KMS-11 (cell line): ENCODE measurements at regions not wholly inside any gene's neighbourhood (a gene's known extent, or its start where the extent isn't known, plus 50 kb on each side); places are given as distances from the start of the nearest gene placed in this dataset.

Source experiments
- H2AFZ ChIP-seq: fragments of 200-600 bp; sonication (generic); 2 replicates; pipeline ENCODE4 v1.6.1; 2016; ENCODE audit warnings: antibody characterized with exemption, mixed run types, low read depth
- H3K27ac ChIP-seq: fragments of 200-600 bp; sonication (generic); 2 replicates; pipeline ENCODE4 v1.6.1; 2016; ENCODE audit warnings: mild to moderate bottlenecking, mixed run types
- H3K27me3 ChIP-seq: fragments of 200-600 bp; sonication (generic); 2 replicates; pipeline ENCODE4 v1.6.1; 2017; ENCODE audit warnings: mild to moderate bottlenecking, low read depth, mixed run types, moderate library complexity; ENCODE audit not compliant: insufficient read depth
- H3K36me3 ChIP-seq: fragments of 200-600 bp; sonication (generic); 2 replicates; pipeline ENCODE4 v1.6.1; 2017; ENCODE audit warnings: mild to moderate bottlenecking, mixed run types; ENCODE audit not compliant: insufficient read depth
- H3K4me1 ChIP-seq: fragments of 200-600 bp; sonication (generic); 2 replicates; pipeline ENCODE4 v1.6.1; 2016; ENCODE audit warnings: mild to moderate bottlenecking, low read depth, mixed run types; ENCODE audit not compliant: poor library complexity, severe bottlenecking
- H3K4me2 ChIP-seq: fragments of 200-600 bp; sonication (generic); 2 replicates; pipeline ENCODE4 v1.7.0; 2016; ENCODE audit warnings: mild to moderate bottlenecking, mixed run types
- H3K4me3 ChIP-seq: fragments of 200-600 bp; sonication (generic); IDR thresholded peaks from 2 replicates; pipeline ENCODE4 v1.6.1; 2017; ENCODE audit warnings: low read depth, low read length, mixed read lengths; ENCODE audit not compliant: insufficient read depth
- H3K79me2 ChIP-seq: fragments of 200-600 bp; sonication (generic); 2 replicates; pipeline ENCODE4 v1.6.1; 2016; ENCODE audit warnings: low read depth, mixed run types; ENCODE audit not compliant: insufficient read depth
- H3K9ac ChIP-seq: fragments of 200-600 bp; sonication (generic); 2 replicates; pipeline ENCODE4 v1.6.1; 2016; ENCODE audit warnings: mild to moderate bottlenecking, mixed run types
- H4K20me1 ChIP-seq: fragments of 200-600 bp; sonication (generic); 2 replicates; pipeline ENCODE4 v1.6.1; 2016; ENCODE audit warnings: mild to moderate bottlenecking, mixed run types; ENCODE audit not compliant: insufficient read depth
- TF ChIP-seq, protein P1 (sequence below): fragments of 200-600 bp; sonication (generic); conservative IDR thresholded peaks from 2 replicates; pipeline ENCODE4 v1.6.1; 2017; ENCODE audit warnings: low read depth, mild to moderate bottlenecking, antibody characterized with exemption, low read length, moderate library complexity, mixed read lengths

DNA sequence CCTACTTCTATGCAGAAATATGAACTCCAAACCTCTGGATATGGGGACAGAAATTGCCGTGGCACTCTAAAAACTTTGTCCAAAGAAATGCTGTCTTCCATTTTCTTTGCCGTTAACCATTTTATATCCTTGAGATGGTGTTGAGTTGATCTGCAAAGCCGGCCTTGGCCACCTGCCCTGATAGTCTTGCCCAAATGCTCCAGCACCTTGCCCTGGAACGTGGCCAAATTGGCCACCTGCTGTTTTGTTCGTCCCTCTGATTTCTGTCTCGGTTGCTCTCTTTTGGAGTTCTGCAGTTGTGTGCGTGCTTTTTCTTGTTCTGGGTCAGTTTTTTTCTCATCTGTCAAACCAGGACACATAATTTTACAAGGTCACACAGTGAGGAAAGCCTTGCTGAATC lies 239.7 kb upstream of the GMDS start:
- no peaks in the 10 kb centered on the region for H4K20me1 ChIP-seq
- no peaks in the 10 kb centered on the region for H3K27me3 ChIP-seq

DNA sequence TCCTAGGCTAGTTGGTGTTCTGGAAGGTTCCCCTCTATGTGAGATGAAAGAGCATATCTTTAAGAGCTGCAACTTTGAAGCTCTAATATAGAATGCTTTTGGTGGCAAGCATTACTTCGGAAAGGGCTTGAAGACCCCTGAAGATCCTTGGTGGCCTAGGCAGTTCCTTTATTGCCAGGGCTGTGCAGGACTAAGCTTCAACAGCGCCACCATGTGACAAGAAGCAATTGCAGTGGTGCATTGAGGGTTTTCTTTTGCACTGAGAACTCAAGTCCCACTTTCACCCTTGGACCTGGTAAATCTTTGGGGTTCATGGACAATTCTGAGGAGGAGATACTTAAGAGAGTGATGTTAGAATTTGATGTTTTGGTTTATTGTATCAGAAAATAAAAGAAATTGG lies 237.4 kb upstream of the GMDS start:
- Histone ChIP-seq H2AFZ (no peak overlapping the region), H3K36me3 (no peaks in the 10 kb centered on the region), H3K4me1 (no peaks in the 10 kb centered on the region), H3K4me3 (no peak overlapping the region), H3K79me2 (no peaks in the 10 kb centered on the region), H3K27me3 (no peaks in the 10 kb centered on the region), H3K9ac (no peak overlapping the region), H3K4me2 (no peak overlapping the region), H4K20me1 (no peaks in the 10 kb centered on the region), H3K27ac (no peak overlapping the region)
- TF ChIP-seq, protein P1, sequence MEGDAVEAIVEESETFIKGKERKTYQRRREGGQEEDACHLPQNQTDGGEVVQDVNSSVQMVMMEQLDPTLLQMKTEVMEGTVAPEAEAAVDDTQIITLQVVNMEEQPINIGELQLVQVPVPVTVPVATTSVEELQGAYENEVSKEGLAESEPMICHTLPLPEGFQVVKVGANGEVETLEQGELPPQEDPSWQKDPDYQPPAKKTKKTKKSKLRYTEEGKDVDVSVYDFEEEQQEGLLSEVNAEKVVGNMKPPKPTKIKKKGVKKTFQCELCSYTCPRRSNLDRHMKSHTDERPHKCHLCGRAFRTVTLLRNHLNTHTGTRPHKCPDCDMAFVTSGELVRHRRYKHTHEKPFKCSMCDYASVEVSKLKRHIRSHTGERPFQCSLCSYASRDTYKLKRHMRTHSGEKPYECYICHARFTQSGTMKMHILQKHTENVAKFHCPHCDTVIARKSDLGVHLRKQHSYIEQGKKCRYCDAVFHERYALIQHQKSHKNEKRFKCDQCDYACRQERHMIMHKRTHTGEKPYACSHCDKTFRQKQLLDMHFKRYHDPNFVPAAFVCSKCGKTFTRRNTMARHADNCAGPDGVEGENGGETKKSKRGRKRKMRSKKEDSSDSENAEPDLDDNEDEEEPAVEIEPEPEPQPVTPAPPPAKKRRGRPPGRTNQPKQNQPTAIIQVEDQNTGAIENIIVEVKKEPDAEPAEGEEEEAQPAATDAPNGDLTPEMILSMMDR: peak; percentile 41; the same call in 1 of the 2 replicates

More for the DNA sequence above, 239.7 kb upstream of the GMDS start:
- Histone ChIP-seq H3K79me2 (no peaks in the 10 kb centered on the region), H3K27ac (no peak overlapping the region), H2AFZ (no peak overlapping the region), H3K4me3 (no peak overlapping the region), H3K9ac (no peak overlapping the region), H3K36me3 (no peaks in the 10 kb centered on the region), H3K4me1 (no peaks in the 10 kb centered on the region), H3K4me2 (no peak overlapping the region)
- TF ChIP-seq, protein P1: no peak

DNA sequence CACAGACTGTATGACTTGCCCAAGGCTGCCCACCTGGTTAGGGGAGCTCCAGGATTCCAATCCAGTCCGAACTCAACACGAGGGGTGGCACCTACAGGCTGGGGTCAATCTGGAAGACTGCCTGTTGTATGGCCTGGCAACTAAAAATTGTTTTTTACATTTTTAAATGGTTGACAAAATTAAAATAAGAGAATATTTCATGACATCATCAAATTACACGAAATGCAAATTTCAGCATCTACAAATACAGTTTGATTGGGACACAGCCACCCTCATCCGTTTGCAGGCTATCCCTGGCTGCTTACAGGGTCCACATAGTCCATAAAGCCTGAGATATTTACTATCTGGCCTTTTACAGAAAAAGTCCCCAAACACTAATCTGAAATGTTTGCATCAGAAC lies 235.9 kb upstream of the GMDS start:
- TF ChIP-seq, protein P1: no peak
- Histone ChIP-seq H4K20me1 (no peaks in the 10 kb centered on the region), H3K27me3 (no peaks in the 10 kb centered on the region), H2AFZ (no peak overlapping the region), H3K4me1 (no peaks in the 10 kb centered on the region), H3K79me2 (no peaks in the 10 kb centered on the region), H3K4me3 (no peak overlapping the region), H3K9ac (no peak overlapping the region), H3K36me3 (no peaks in the 10 kb centered on the region), H3K4me2 (no peak overlapping the region), H3K27ac (no peak overlapping the region)

DNA sequence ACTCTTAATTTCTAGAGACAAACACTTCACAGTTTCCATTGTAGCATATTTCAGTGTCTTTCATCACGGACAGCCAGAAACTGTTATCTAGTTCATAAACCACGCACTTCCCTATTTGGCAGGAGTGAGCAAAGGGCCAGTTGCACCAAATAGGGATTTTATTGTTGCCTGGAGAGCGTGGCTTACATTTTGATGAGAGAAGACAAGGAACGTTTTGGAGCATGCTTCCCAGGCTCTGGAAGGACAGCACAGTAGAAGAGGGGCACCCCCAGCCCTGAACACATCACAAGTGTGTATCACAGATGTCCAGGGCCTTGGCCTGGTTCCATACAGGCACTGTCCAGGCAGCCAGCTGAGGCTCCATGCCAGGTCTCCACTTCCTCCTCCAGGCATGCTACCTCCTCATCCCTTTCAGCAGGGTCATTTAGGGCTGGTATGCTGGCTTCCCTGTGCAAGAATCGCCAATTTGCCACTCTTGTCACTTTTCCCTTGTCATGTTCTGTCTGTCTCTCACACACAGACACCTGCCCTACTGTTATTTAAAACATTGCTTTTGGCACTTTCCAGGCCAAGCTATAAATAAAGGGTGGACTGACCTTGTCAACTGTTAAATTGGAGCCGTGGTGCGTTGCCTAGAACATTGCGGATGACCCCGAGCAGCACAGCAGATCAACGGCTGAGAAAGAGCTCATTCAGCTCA lies 235.0 kb upstream of the GMDS start:
- Histone ChIP-seq H3K36me3 (no peaks in the 10 kb centered on the region), H3K27ac (no peak overlapping the region)

More for the DNA sequence above, 235.0 kb upstream of the GMDS start:
- TF ChIP-seq, protein P1: no peak
- no peaks in the 10 kb centered on the region for H3K27me3 ChIP-seq
- H2AFZ ChIP-seq: no peak overlapping the region
- H3K4me2 ChIP-seq: no peak overlapping the region
- H3K4me3 ChIP-seq: no peak overlapping the region
- no peaks in the 10 kb centered on the region for H4K20me1 ChIP-seq
- H3K9ac ChIP-seq: no peak overlapping the region
- H3K4me1 ChIP-seq: no peaks in the 10 kb centered on the region
- no peaks in the 10 kb centered on the region for H3K79me2 ChIP-seq
